HG02623 (cell line): ENCODE measurements at regions not wholly inside any gene's neighbourhood (a gene's known extent, or its start where the extent isn't known, plus 50 kb on each side); places are given as distances from the start of the nearest gene placed in this dataset.
"Not testable (repeated sequence)": the region's sequence is repeated elsewhere in the genome, so short reads cannot be mapped to it uniquely, and the experiment has no call there.

ENCODE experiments used
- ATAC-seq: cut with Tn5 transposase; IDR thresholded peaks from one replicate; pipeline ENCODE4 v1.9.1; 2021; ENCODE audit warnings: moderate library complexity; ENCODE audit not compliant: unreplicated experiment

DNA sequence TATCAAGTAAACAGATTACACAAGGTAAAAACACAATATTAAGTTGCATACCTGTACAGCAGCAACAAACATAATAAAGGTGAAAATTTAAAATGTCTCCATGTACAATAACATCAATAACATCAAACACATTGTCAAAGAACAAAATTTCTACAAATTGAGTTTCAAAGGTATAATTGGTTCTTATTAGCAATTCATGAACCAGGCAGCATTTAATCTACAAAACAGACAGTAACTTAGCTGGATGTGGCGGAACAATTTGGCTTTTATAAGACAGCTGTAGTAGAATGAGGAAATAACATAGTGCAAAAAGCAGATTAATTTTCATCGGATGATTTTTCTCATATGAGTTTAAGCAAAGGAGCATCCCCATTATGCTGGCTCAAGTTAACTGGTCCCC, 1176.8 kb downstream of the EFNA5 start:
- no peak for ATAC-seq

DNA sequence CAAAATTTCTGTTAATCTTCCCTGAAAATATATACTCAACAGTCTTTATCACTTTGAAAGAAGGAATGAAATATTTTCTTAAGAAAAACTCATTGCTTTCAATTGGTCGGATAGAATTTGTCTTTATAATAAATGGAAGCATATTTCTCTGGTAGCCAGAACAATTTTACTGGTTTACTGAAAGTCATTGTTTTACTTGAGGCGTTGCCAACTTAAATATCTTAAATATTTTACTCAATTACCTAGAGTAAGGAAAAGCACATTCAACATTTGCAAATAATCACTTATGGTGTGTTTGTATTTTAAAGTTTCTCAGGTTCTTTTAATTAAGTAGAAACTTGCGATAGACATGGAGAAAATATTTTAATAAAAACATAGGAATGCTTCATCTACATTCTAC, 1181.7 kb downstream of the EFNA5 start:
- no peak for ATAC-seq

DNA sequence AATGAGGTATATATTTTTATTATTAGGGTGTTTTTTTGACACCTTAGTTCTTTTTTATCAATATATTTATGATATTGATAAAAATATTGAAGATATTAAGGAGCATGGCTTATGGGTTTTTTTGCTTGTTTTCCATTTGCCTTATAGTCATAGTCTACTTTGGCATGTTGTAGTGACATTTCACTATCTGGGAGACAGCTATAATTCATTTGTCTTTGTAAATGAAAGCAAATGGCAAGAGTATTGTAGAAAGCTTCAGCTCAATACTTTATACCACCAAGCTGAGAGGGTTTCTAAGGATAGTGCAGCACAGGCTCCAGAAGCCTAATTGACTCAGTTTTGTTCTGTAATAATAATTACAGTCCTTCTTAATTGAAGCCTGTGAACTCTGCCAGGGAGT, 1182.3 kb downstream of the EFNA5 start:
- no peak for ATAC-seq

DNA sequence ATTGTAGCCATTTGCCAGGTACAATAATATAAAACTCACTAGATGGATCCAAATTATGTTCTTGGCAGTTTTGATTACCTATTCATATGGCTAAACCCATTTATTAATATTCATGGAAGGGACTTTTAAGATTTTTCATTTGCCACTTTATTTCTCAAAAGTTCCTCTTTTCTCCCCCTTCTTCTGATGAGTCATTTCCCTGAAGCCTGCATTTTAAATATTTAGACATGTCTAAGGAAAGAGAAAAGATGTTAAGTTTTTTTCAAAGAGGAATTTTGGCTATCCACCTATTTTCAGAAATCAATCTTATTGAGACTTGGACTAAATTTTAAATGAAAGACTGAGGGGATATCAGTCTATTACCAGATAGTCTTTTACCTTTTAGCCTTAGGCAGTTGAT, 1189.4 kb downstream of the EFNA5 start:
- ATAC-seq: no peak

DNA sequence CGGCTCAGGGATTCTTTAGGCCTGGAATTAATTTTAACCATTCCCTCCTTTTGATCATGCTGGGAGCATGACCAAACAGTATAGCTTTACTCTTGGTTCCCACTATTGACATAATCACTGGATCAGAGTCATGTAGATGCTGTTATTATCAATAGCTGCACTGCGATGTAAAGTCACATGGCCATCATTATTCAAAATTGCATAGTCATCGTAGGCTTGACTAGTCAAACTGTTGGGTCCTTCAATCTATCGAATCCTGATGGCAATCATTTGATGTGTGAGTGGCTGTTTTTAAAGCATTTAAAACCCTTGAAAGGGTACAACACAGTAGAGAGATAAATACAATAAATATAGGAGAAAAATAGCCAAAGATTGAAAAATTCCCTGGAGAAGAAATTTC, 1194.1 kb downstream of the EFNA5 start:
- no peak for ATAC-seq

DNA sequence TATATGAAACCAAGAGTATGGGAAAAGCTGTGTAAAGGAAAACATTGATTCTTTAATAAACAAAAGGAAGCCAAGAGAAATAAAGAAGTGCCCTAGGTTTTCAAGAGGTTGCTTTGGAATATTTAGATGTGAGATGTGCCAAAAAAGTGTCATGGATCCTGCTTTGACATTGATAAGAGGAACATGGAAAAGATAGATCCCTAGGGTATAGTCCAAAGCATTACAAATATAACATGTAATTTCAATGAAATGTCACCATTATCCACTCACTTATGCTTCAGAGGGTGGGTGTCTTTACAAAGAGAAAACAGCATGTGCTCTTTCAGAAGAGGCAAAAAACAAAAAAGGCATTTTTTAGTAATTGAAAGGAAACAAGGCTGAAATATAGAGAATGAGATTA, 1196.7 kb downstream of the EFNA5 start:
- ATAC-seq: no peak

DNA sequence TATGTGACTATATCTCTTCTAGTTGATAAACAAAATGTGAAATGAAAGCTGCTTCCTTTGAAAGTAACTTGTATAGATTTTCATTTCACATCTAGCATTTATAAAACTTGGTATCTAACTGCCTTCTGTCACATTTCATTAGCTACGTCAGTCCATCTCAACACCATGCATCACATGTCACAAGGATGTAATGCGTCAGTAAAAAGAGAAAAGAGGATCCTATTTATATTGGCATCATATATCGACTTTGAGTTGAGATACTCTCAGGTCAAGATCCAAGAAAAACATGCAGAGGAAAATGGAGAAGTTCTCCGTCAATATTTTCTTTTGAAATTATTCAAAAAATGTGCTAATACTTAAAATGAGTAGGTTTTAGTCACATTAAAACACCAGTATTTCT, 1211.2 kb downstream of the EFNA5 start:
- no peak for ATAC-seq

DNA sequence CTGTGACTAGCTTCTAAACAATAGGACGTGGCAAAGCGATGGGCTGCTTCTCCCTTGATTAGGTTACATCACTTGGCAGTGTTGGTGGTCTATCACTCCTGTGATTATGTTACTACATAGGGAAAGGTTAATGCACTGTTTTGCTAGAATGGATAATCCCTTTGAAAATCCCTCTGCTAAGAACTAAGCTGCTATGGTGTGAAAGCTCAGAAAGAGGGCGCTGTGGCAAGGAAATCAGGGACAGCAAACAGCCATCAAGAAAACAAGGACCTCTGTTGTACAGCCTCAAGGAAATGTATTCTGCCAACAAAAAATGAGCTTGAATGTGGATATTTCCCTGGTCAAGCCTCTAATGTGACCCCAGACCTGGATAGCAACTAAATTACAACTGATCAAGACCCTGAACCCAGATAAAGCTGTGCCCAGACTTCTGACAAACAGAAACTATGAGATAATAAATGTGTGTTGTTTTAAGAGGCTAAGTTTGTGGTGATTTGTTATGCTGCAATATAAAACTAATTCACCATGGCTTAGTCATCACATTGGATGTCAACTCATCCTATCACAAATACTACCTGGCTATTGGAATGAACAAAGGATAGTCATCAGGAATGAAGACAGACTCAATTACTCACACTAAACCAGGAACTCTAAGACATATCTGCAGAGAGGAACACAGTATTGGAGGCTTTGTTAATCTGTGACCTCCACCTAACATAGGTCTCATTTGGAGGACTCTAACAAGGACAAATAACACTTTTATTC, 1215.9 kb downstream of the EFNA5 start:
- no peak for ATAC-seq

DNA sequence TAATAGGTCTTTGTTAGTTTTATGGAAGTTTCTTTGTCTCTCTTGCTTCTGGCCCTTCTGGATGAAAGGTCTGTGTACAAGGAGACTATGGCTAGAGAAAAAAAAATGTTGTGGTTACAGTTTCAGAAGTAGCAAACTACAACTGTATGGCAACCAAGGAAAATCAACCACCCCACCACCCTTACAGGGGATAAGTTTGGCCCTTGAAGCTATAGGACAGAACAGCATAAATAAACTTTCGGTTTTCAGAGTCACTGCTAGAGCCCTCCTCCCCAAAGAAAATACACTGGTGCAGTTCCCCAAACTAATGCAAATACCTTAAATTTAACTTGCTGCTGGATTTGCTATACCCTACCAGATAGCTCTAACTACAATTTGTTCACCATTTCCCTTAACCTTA, 1216.7 kb downstream of the EFNA5 start:
- ATAC-seq: no peak

DNA sequence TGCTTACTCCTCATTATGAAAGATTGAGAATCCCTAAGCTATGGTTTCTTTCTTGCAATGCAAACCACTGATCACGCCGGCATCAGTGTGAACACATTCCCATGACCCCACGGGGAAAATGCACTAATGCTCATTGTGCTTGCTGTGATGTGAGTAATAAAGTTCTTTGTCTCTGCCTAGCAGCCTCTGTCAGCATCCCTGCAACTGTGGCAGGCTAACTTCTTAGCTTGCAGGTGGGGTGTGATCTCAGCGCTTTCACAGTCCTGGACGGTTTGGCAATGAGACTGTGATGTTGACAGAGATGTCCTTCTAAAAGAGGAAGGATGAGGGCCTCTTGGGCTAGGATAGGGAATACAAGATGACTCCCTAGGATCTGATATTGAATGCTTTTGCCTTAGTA, 1218.7 kb downstream of the EFNA5 start:
- ATAC-seq: no peak

DNA sequence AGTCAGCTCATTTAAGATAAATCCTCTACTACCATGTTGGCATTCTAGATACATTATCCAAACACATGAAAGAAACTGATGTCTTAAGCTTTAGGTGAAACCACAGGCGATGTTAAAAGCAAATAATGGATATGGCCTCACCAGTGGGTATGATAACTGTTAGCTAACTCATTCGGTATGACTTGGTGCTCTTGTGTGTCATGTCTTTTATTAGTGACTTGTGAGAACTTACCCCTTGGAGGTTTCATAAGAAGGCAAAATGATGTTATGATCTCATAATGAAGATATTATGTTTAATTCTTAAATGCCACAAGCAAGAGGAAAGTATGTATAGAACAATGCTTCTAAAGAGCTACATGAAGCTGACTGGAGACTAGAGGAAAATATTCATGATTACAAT, 1227.0 kb downstream of the EFNA5 start:
- no peak for ATAC-seq

DNA sequence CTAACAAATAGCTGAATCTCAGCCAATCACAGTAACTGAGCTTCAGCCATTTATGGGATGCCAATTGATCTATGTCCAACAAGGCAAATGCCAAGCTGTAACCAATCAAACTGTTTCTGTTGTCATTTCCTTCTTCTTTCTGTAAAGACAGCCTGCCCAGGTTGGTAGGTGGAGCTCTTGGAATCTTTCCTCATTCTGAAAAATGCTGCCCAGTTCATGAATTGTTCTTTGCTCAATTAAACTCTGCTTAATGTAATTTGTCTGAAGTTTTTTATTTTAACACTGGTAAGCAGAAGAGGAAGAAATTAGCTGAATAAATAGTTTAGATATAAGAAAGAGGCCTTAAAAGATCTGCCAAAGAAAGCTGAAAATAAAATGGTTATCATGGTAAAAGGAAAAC, 1235.6 kb downstream of the EFNA5 start:
- no peak for ATAC-seq

DNA sequence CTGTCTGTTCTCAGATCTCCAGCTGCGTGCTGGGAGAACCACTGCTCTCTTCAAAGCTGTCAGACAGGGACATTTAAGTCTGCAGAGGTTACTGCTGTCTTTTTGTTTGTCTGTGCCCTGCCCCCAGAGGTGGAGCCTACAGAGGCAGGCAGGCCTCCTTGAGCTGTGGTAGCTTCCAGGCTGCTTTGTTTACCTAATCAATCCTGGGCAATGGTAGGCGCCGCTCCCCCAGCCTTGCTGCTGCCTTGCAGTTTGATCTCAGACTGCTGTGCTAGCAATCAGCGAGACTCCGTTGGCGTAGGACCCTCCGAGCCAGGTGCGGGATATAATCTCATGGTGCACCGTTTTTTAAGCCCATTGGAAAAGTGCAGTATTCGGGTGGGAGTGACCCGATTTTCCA, 1240.0 kb downstream of the EFNA5 start:
- ATAC-seq: not testable (repeated sequence)

DNA sequence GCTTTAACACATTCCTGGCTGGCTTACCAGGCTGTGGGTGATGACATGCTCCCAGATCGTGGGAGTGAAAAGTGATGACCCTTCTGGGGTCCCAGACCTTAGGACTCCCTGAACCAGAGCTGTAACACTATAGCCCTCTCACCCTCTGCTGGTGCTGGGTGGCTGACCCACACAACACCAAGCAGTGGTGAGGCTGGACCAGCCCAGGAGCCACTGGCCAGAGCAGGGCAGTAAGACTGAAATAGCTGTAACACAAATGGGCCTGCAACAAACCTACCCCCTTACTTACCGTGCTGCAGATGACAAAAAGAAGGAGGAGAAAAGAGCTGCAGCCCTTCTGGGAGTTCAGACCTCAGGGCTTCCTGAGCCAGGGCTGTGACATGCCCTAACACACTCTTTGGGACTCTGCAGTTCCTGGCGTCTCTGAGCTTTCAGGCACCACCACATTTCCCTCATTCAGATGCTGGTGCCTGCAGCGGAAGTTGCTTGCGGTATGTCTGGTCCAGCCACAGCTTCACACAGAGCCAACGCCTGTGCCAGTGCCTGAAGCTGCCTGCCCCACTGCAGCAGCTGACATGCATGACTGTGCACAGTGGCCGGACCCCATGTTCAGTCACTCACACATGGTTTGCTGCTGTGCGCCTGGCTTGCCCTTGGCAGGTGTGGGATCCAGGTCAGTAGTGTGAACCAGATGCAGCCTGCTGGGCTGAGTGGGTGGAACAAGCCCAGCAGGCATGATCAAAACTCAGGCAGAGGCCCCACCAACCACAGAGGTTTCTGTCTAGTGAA, 1247.4 kb downstream of the EFNA5 start:
- no peak for ATAC-seq

DNA sequence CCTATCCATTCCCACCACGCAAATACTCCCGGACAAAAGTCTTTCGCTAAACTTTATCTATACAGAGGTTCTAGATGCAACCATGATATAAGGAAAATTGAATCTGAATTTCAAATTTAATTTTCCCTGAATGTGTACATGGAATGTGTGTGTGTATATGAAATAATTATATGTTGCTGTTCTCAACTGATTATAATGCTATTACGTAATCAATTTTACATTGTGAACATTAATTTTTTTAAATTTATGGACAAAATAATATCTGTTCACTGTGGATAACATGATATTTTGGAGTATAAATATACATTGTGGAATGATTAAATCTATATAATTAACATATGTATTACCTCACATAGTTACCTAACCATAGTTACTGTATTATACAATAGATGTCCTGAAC, 1250.6 kb downstream of the EFNA5 start:
- no peak for ATAC-seq

DNA sequence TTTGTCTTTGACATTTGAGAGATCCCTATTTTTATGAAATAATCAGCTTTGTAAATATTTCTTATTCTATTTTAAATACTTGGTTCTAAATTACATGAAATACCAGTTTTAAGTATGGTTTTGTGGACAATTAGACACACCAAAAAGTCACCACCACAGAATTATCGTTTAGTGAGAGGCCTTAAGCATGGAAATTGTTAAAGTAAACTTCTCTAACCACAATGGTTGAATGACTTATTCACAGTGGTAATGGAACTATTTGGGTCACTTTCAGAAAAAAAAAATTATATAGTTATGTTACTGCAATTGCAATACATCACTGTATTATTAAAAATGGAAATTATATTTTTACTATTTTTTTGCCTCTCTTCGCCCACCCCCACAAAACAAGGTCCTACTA, 1252.5 kb downstream of the EFNA5 start:
- ATAC-seq: no peak

DNA sequence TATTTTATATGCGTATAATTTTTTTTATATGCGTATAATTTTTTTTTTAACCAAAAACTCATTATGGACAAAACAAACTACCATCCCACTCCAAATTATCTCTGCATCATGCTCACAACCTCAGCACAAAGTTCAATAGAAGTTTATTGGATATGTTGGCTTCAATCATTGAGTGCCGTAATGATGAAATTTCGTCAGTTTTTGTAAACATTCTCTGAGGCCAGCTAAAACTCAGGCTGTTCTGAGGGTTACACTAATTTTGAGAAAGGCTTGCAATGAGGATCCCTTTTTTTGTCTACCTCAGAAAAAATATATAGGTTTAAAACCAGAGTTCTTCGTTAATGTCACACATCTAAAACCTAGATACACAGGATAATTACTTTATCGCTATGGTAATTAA, 1253.2 kb downstream of the EFNA5 start:
- ATAC-seq: no peak

DNA sequence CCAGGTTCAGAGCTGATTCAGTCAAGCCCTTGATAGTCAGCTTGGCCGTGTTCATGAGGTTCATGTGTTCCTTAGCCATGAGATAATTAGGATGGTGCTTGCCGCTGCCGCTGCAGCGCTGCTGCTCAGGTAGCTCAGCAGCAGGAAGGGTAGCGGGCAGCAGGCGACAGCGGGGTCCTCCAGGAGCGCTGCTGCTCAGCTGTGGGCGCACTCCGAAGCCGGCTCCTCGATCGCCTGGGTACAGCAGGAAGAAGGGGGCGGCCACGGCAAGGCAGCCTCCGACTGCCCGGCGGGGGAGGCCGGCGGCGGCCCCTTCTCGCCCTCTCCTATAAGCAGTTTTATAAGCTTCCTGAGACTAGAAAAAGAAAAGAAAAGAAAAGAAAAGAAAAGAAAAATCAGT, 1253.6 kb downstream of the EFNA5 start:
- ATAC-seq: no peak

DNA sequence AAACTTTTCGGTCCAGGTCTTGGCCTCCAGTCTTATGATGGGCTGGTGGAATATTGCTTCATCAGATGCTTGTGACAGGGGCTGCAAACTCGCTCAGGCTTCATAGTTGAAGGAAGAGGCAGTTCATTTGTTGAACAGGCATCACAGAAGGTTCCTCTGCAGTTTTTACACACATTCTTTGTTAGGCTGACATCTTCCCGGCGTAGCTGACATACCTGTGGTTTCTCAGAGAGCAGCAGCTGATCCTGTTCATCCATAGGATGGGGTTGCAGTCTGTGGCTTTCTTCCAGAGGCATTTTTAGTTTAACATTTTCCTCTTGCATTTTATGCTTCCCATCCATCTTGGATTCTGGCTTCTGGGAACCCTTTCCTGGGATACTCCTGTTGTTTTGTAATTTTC, 1255.2 kb downstream of the EFNA5 start:
- ATAC-seq: no peak

DNA sequence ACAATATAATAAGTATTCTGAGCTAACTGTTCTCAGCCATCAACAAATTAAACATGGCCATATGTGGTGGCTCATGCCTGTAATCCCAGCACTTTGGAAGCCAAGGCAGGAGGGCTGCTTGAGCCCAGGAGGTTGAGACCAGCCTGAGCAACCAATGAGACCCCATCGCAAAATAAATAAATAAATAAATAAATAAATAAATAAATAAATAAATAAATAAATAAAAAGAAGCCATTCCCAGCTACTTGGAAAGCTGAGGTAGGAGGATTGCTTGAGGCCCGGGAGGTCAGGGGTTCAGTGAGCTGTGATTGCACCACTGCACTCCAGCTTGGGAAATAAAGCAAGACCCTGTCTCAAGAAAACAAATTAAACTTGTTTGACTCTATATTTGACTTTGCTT, 1256.4 kb downstream of the EFNA5 start:
- no peak for ATAC-seq

DNA sequence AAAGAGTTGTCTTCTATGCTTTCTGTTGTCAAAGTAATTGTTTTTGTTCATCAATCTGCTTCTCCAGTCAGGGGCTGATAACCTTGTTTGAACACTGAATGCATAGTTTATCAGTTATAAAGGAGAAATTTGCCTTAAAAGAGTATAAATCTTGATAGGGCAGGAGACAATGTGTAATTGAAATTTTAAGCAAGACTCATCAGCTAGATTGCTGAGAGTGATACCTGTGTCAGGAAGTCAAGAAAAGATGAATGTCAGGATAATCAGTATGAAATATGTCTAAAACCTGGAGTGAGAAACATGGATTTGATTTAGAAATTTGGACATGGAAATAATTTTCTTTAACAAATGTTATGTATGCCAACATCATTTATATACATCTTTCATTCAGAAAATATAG, 1258.1 kb downstream of the EFNA5 start:
- no peak for ATAC-seq

DNA sequence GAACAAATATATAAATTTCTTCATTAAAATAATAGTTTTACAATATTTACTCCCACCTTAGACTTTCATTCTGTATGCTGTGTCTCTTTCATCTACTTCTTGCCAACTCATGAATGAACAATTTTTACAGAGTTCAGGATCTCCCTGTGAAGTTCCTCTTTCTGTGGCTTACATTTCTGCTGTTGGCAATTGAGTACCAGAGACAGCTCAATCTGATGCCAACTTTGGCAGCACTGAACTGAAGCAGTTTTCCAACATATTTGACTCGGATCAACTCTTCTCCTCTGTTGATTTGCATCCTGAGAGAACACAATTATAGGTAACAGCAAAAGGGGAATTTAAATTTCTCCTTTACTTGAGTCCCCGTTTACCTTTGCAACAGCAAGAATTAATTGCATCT, 1262.2 kb downstream of the EFNA5 start:
- no peak for ATAC-seq

DNA sequence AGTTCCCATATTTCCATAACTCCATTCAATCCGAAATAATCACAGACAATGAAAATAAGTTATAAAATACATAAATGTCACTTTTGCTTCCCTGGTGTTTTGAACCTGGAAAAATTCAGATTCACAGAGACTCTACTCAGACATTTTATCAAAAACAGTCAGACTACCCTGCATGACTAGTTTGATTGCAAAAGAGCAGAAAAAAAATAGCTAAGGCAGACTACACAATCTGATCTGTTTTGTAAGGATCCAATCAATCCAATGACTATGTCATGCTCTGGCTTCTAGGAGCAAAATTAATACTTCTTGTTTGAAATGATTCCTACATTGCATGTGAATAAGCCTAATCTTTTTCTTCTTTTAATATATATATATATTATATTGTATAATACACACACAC, 1262.6 kb downstream of the EFNA5 start:
- ATAC-seq: no peak
